CD4-positive, alpha-beta T cell treated with Interleukin-15 for 1 hour (primary cell): ENCODE measurements at regions not wholly inside any gene's neighbourhood (a gene's known extent, or its start where the extent isn't known, plus 50 kb on each side); places are given as distances from the start of the nearest gene placed in this dataset.
"Not testable (repeated sequence)": the region's sequence is repeated elsewhere in the genome, so short reads cannot be mapped to it uniquely, and the experiment has no call there.

Experiments used
- DNase-seq: peaks from one replicate; pipeline ENCODE4 v3.0.0-alpha.2; 2020

GRCh38 chr5:21594566-21594965, 1258.6 kb downstream of the CDH12 start:
- no peak for DNase-seq

GRCh38 chr5:21593261-21593660, 1259.9 kb downstream of the CDH12 start:
- DNase-seq, result no peak

- no peak for DNase-seq
These were observed 1271.6 kb downstream of the CDH12 start for GRCh38 chr5:21581508-21581907.

GRCh38 chr5:21574961-21575360, 1278.2 kb downstream of the CDH12 start:
- no peak for DNase-seq

- DNase-seq, result no peak
These were observed 1278.7 kb downstream of the CDH12 start for GRCh38 chr5:21574438-21574837.

- no peak for DNase-seq
These were observed 1279.5 kb downstream of the CDH12 start for GRCh38 chr5:21573416-21574314.

GRCh38 chr5:21571196-21571595, 1281.9 kb downstream of the CDH12 start:
- DNase-seq, result not testable (repeated sequence)

- not testable (repeated sequence) for DNase-seq
These were observed 1294.0 kb downstream of the CDH12 start for GRCh38 chr5:21559109-21559508.

- DNase-seq, result not testable (repeated sequence)
These were observed 1300.9 kb downstream of the CDH12 start for GRCh38 chr5:21552263-21552662.

GRCh38 chr5:21550916-21551315, 1302.2 kb downstream of the CDH12 start:
- not testable (repeated sequence) for DNase-seq

- not testable (repeated sequence) for DNase-seq
These were observed 1305.5 kb downstream of the CDH12 start for GRCh38 chr5:21547656-21548055.

GRCh38 chr5:21535114-21535513, 1318.0 kb downstream of the CDH12 start:
- not testable (repeated sequence) for DNase-seq

- DNase-seq, result not testable (repeated sequence)
These were observed 1332.0 kb downstream of the CDH12 start for GRCh38 chr5:21521157-21521556.

GRCh38 chr5:21496926-21497325, 1356.2 kb downstream of the CDH12 start:
- DNase-seq, result not testable (repeated sequence)

- DNase-seq, result peak; percentile 18
These were observed 1357.1 kb downstream of the CDH12 start for GRCh38 chr5:21496056-21496455.

- DNase-seq, result peak; percentile 16
These were observed 1357.9 kb downstream of the CDH12 start for GRCh38 chr5:21495235-21495634.

GRCh38 chr5:21494033-21494432, 1359.1 kb downstream of the CDH12 start:
- peak; percentile 18 for DNase-seq

- not testable (repeated sequence) for DNase-seq
These were observed 1362.0 kb downstream of the CDH12 start for GRCh38 chr5:21491182-21491581.

GRCh38 chr5:21488828-21489227, 1364.3 kb downstream of the CDH12 start:
- DNase-seq, result not testable (repeated sequence)

- DNase-seq, result peak; percentile 38
These were observed 1367.6 kb downstream of the CDH12 start for GRCh38 chr5:21485458-21486000.

GRCh38 chr5:21484498-21484889, 1368.7 kb downstream of the CDH12 start:
- peak; percentile 31 for DNase-seq

GRCh38 chr5:21483790-21484497, 1369.2 kb downstream of the CDH12 start:
- peak; percentile 29 for DNase-seq

GRCh38 chr5:21482983-21483650, 1370.0 kb downstream of the CDH12 start:
- DNase-seq, result peak; percentile 32
